Activated CD8-positive, alpha-beta memory T cell treated with anti-CD3 and anti-CD28 coated beads for 36 hours (primary cell): ENCODE measurements at regions not wholly inside any gene's neighbourhood (a gene's known extent, or its start where the extent isn't known, plus 50 kb on each side); places are given as distances from the start of the nearest gene placed in this dataset.

Experiments
- CTCF ChIA-PET: fragments of 350-600 bp; sonication (Branson Sonifier 250); formaldehyde crosslinking; loops from one replicate; lab custom pipeline; 2021; ENCODE audit warnings: antibody characterized with exemption; lab: Charles Lee
- POLR2A ChIA-PET: fragments of 350-600 bp; sonication (Branson Sonifier 250); formaldehyde crosslinking; loops from one replicate; lab custom pipeline; 2021; ENCODE audit warnings: antibody characterized with exemption; lab: Charles Lee

DNA sequence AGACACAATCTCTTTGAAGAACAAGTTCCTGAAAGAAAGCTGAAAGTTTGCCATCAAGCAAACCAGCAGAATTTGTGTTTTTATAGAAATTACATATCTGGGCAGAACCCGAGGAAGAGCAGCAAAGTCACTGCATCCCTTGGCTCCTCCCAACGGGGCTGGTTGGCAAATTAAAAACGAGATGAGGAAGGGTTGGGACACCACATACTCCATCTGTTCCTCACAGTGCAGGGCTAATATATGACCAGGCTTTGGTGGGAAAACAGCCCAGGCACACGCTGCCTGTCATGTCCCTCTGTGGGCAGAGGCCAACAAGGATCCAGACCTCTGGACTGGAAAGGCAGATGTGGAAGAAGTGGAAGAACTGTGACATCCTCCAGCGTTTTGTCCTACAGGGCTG, 607.3 kb downstream of the CDH26 start:
- ChIA-PET POLR2A (no interaction called here), CTCF (no interaction called here)

DNA sequence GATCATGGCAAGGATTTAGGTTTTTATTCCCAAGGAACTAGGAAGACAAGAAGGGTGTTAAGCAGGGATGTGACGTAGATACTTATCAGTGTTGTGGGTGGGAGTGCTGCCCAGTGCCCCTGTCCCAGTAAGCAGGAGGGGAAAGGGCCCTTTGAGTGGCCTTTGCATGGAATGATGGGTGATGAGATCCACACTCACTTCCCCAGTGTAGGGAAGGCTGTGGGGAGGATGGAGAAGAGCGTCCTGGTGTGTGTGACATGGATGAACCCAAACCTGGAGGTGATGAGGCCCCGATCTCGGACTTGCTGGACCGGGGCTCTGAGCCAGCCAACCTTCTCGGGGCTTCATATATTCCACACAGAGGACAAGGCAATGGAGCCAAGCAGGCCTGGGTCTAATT, 610.9 kb downstream of the CDH26 start:
- ChIA-PET CTCF (no interaction called here), POLR2A (no interaction called here)

DNA sequence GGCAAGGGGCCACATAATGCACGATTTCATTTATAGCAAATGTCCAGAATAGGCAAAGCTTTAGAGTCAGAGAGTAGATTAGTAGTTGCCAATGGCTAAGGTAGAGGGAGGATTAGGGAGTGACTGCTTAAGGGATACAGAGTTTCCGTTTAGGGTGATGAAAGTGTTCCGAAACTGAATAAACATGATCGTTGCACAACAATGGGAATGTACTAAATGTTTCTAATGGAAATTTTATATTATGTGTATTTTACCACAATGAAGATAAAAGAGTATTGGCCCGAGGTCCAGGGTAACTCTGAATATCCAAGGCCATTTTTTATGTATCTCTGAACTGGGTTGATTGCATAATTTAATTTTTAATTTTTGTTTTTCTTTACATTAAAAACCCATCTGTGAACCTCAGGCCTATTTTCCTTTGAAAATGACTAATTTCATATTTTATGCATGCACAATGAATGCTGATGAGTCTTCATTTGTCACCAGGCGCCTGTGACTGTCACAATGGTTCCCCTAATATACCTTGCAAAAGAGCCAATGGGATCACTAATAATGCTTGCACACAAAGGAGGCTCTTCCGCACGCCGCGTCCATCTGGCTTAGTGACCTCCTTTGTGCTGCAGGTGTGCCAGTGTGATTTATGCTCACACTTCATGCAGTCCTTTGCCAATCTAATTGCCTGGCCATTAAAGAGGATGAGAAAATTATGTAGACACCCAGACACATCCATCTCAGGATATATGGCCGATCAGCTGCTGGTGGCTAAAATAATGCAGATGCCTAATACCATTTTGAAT, 612.5 kb downstream of the CDH26 start:
- POLR2A ChIA-PET = no interaction called here
- CTCF ChIA-PET = no interaction called here

DNA sequence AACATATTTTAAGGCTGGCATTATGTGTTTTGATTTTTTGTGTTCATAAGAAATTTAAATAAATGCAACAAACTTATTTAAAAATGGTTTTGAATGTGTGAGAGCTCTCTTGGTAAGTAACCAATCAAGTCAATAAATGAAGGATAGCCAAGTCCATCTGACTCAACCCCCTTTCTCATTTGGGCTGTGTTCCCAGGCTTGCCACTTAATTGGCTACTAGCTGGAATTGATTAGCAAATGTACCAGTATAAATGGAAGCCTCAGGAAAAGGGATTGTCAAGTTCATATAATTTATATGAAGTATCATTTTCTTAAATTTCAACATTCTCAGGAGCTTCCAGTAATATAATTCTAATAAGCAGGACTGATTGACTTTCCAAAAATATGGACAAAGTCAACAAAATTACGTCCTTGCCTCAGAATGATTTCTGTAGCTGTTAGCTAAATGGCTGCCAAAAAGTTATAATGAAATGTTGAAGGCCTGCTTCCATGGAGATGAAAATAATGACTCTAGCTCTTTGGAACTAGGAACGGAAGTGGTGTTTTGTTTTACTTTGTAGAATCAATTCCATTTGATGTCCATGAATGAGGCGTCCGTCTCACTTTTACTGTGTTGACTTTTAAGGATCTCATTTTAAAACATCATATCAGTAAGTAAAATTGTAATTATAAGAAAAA, 614.9 kb downstream of the CDH26 start:
- POLR2A ChIA-PET = no interaction called here
- CTCF ChIA-PET = no interaction called here

DNA sequence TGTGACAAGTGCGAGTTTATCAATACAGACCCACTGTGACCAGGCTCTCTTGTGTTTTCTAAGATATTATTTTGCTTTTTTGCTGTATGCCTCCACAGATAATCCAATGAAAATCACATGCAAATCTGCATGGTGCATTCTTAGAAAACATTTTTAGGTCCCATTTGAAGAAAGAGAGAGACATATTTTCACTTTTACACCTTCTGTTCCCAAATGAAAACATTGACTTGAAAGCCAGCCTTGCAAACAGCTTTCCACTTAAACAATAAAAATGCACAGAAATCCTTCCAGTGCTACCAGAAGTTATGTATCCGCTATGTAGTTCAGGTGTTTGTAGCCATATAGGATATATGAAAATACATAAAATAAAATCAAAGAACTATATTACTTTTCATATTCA, 618.0 kb downstream of the CDH26 start:
- CTCF ChIA-PET = no interaction called here

DNA sequence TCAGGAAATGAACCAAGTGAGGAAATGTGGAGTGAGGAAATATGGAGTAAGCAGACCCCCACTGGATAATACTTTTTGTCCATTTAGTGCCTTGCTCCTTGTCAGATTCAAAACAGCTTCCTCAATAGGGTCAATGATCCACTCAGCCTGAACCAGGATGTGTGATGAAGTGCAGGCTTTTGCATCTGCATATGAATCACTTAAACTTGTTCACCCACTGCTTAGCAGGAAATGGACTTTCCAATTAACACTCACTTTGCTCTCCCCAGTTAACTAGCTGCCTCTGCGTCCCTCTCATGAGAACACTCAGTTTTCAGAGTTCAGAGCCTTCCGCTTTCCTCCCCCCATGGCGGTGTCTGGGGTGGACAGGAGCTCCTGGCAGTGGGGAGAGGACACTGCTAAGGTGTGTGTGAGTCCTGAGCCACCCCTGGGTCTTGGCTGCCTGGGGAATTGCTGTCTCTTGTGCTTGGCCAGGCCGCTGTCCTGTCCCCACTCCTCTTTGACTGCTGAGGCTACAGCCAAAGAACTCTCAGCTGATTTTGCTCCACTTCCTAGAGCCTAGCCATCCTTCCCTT, 621.8 kb downstream of the CDH26 start:
- POLR2A ChIA-PET = no interaction called here
- CTCF ChIA-PET = no interaction called here

More for the DNA sequence above, 618.0 kb downstream of the CDH26 start:
- POLR2A ChIA-PET = no interaction called here

DNA sequence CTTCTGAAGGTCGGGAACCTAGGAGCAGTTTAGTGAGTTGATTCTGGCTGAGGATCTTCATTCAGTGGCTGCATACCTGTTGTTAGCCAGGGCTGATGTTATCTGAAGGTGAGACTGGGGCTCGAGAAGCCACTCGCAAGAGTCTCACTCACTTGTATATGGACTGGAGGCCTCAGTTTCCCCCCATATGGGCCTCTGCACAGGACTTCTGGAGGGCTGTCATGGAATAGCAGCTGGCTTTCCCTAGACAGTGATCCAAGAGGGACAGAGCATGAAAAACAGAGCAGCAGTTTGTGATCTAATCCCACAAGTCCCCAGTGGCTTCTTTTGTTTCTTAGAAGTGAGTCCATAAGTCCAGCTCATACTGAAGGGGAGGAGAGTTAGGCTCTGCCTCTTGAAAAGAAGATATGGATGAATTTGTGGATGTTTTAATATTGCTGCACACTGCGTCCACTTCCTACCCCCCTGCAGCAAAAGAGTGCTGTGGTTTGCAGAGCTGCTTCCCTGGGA, 623.4 kb downstream of the CDH26 start:
- CTCF ChIA-PET = no interaction called here

DNA sequence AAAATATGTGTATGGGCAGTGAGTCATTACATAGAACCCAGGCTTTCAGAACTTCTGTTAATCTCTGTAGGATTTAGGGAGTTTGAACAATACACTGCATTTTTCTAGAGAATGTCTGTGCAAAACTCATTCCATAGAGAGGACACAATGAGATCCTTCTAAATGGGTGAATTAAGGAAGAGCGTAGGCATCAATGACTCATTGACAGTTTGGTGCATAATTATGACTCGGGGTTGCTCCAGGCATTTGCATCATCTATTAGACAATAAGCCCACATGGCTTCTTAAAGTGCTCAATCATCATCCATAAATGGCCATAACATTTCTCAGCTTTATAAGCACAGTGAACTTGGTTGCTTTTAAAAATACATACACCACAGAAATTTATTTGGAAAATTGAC, 625.5 kb downstream of the CDH26 start:
- POLR2A ChIA-PET = no interaction called here
- CTCF ChIA-PET = no interaction called here

More for the DNA sequence above, 623.4 kb downstream of the CDH26 start:
- POLR2A ChIA-PET = no interaction called here

DNA sequence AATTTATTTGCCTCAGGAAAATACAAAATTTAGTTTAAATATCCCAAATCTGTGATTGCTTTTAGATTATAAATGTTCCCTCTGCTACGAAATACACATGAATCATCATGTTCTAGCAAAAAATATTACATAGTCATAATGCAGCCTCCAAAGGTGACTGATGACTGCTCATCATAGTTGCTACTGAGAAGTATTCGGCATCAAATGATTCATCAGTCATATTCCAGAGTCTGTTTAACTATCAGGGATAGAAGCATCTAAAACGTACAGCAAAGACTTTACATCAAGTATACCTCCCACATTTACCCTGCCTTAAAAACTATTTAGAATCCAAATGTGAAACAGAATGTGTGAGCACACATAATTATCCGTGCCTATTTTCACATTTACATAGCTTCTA, 626.0 kb downstream of the CDH26 start:
- ChIA-PET POLR2A (no interaction called here), CTCF (no interaction called here)

DNA sequence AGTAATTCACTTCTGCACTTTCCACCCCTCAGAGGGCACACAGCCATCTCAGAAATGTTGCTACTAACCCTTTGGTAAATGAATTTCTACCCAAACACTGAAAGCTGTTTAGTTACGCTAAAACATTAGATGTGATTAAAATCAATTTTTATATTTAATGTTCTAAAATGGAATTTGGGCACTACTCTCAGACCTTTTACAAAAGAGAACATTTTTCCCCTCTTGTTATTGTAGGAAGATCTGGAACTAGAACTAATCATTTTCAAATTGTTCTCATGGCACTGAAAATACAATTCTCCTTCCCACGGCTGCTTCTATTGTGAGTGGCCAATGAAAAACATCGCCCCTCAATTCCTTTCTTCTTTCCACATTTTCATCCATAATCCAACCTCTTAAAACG, 627.4 kb downstream of the CDH26 start:
- CTCF ChIA-PET = no interaction called here

DNA sequence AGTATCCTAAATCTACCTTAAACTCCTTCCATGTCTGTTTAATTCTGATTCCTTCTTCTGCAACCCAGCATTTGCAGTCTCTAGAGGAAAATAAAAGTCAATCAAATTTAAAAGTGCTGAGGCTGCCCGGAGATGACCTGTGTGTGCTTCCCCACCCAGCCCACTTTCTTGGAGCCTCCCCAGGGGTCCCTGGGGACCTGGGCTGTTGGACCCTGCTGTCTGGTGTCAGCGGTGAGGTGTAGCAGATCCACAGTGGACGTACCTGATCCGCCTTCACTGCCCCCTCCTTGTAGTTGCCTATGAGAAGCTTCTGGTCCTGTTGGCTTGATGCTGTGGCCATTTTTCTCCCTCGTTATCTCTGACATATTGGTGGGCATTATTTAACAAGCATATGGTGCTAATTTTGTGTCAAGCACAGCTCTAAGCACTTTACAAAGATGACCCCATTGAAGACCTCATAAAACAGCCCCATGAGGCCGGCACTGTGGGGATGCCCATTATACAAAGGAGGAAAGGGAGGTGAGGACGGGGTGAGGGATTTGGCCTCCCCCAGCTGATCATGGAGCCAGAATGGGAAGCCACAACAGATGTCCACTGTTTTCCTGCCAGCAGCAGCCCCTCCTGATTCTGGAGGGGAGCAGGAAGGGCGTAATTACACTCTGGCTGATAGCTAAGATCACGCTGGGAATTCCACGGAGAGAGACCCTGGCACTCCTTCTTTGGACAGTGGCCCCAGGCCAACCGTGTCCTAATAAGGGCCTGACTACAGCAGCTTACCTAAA, 628.2 kb downstream of the CDH26 start:
- CTCF ChIA-PET = no interaction called here

More for the DNA sequence above, 627.4 kb downstream of the CDH26 start:
- POLR2A ChIA-PET = no interaction called here

DNA sequence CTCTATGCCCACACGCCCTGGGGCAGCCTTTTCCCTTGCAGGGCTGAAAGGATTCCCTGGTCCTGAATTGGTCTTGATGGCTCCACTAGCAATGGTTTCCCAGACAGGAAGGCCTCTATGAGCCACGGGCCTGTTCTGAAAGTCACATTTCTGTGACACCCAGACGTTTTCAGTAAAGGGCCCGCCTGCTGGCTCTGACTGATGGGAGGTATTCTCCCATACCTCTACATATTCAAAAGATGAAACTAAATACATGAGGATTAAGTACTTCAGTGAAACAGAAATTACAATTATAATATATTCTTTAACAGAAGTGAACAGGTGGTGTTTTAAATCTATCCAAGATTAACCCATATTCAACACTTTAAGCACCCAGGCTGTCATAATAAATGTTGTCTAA, 629.8 kb downstream of the CDH26 start:
- ChIA-PET CTCF (no interaction called here), POLR2A (no interaction called here)

More for the DNA sequence above, 628.2 kb downstream of the CDH26 start:
- POLR2A ChIA-PET = no interaction called here

DNA sequence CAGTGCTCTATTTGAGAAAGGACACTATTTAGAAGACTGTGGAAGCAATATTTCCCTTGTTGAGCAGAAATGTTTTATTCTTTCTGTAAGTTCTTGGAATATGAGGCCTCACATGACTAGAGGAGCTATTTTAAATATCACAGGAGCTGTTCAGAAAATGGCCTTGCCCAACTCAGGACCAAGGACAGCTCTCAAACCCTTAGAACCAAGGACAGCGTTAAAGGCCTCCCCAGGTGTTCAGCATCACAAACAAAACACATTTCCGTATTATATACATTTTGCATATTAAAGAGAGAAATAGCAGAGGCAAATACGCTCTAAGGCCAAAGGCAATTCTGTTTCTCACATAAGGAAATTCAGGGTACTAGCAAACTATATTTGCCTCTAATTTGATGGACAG, 631.4 kb downstream of the CDH26 start:
- ChIA-PET CTCF (no interaction called here), POLR2A (no interaction called here)

DNA sequence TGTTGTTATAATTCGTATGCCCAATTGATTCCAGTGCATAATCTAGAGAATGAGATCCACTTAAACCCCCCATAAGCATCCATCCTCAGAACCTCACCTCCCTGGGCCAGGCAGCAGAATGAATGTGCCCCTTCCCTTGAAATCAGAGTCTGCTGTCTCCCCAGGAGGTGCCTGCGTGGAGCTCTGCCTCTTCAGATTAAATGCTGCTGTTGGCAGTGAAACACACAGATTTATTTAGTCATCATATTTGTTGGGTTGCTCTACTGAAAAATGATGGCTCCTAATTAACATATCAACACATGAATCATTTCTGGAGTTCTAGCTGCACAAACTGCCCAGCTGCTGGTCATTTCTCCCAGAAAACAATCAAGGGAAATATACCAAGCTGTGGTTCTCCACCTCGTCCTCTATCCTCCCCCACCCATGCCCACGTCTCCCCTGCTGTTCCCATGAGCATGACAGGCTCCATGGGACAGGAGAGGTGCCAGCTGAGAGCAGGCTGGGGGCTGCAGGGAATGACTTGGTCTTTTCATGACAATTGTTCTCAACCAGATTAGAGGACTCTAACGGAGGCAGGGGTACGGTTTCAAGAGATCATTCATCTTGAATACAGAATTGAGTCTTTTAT, 633.1 kb downstream of the CDH26 start:
- POLR2A ChIA-PET = no interaction called here

DNA sequence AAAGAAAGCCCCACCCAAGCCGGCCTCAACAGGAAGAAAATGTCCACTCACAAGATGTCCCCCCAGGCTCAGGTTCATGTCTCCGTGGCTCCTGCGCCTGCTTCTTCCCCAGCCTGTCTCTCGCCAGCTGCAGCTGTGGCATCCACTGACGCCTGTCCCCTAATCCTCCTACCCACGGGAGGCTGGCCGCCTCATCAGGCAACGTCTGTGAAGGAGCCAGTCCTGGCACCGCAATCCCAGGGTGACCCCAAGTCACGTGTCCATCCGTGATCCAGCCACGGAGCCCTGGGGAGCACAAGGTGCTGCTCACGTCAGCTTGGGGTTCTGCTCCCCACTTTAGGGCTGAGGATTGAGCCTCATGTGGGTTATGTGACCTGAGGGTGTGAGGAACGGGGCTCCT, 640.3 kb downstream of the CDH26 start:
- ChIA-PET POLR2A (no interaction called here), CTCF (no interaction called here)

More for the DNA sequence above, 633.1 kb downstream of the CDH26 start:
- CTCF ChIA-PET = no interaction called here

DNA sequence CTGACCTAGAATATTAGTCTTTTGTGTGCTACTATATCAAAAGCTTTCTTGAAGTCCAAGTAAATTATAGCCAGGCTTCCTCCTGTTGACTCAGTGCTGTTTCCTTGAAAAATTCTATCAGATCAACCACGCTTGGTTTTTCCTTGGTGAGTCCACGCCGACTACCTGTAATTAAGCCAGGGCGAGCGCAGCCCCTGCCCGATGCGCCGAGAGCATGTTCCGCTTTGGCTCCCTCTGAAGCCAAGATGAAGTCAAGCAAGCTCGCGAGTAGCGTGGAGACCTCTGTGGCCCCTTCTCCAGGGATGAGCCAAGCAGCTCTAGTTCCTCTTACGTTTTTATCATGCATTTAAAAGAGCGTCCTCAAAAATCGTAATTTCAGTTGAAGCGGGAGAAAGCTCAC, 641.2 kb downstream of the CDH26 start:
- POLR2A ChIA-PET = no interaction called here
- CTCF ChIA-PET = no interaction called here

DNA sequence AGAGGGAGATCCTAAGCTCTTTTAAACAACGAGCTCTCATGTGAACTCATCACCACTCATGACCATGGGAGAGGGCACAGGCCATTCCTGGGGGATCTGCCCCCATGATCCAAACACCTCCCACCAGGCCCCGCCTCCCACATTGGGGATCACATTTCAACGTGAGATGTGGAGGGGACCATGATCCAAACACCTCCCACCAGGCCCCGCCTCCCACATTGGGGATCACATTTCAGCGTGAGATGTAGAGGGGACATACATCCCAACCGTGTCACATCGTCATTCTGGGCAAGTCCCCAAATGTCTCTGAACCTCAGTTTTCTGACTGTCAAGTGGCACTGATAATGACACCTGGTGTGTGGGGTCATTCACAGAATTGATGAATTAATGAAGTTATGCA, 641.8 kb downstream of the CDH26 start:
- POLR2A ChIA-PET = no interaction called here
- CTCF ChIA-PET = no interaction called here

DNA sequence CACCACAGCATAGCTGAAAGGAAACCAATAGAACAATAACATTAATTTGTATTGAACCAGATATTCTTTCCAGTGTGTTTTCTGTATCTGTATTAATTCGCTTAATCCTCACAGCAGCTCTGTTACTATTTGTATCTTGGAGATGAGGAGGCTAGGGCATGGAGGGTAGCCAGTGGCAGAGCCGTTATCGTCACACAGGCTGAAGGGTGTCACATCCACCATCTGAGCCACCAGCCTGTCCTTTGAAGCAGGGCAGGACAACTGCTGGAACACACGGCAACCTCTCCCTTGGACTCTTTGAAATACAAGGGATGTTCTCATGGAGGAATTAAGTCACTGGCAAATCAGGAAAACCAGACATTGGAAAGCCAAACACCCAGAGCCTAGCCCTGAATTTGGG, 628.0 kb upstream of the CDH4 start:
- ChIA-PET POLR2A (no interaction called here), CTCF (no interaction called here)

DNA sequence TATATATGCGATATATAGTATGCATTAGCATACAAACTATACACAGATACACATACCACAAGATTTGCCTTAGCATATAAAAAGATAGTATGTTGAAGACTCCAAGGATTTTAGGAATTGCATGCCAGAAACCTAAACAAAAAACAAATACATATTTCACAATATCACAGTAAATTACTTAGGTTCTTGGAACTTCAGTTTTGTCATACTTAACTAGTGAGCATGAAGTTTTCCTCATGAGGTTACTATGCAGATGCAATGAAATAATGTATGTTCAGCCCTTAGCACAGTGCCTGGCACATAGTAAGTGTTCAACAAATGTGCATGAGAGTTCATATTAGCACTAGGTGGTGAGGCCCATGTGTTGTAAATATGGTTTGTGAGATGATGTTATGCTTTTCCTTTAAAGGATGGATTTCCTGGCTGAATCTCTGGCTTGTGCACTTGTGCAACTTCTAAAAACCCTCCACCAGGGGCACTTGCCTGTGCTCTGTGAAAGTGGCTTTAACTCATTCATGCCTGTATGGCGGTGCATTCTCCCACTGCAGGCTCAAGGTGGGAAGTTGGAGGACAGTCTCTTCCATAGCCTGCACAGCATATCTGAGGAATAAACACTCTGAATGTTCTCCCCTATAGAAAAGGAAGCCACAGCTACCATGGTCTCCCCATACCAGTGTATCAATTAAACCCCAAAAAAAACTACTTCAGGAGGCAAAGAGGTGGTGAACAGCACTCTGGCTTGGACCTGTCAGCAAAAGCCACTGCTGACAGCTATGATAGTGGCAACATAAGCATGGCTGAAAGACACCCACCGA, 624.1 kb upstream of the CDH4 start:
- POLR2A ChIA-PET = no interaction called here
- CTCF ChIA-PET = no interaction called here
